CD4-positive, alpha-beta T cell treated with Interleukin-4 for 4 hours (primary cell): ENCODE measurements at regions not wholly inside any gene's neighbourhood (a gene's known extent, or its start where the extent isn't known, plus 50 kb on each side); places are given as distances from the start of the nearest gene placed in this dataset.
"Not testable (repeated sequence)": the region's sequence is repeated elsewhere in the genome, so short reads cannot be mapped to it uniquely, and the experiment has no call there.

Experiments used
- DNase-seq: peaks from one replicate; pipeline ENCODE4 v3.0.0-alpha.2; 2020

GRCh38 chr6:9233686-9234085 lies 798.3 kb upstream of the SLC35B3 start:
- no peak for DNase-seq

GRCh38 chr6:9233226-9233625 lies 797.9 kb upstream of the SLC35B3 start:
- DNase-seq: no peak

DNA sequence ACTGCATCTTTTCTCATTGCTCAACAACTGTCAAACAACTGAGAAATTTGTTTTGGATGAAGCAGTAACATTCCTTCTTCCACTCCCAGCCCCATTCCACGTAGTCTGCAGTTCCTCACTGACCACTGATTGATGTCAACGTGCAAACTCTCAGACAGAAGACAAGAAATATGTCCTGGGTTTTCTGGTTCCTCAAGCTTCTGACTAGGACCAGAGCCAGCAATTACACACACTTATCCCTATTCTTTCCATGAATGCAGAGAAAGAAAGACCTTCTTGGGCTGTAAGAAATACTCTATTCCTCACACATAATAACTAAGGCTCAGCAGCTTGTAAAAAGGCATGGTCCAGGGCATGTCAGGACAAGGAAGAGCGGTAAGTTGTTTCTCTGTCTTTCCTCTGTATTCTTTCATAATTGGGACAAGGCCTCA lies 790.1 kb upstream of the SLC35B3 start:
- DNase-seq: no peak

DNA sequence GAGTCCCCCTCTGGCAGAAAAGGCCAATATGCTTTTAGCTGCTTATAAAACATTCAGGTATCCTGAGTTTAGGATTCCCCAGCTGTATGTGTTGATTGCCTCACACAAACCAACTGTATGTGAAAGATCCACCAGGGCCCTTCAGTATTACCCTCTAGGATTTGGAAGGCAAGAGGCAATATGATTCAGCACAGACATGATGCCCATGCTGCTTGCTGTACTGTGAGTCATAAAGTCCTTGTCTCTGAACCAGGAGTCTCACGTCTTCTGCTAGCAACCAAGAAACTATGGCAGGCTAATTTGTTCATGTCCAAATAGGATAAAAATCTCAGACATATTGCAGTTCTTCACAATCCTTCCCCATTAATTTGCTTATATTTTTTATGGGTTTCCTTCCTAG lies 789.2 kb upstream of the SLC35B3 start:
- no peak for DNase-seq

DNA sequence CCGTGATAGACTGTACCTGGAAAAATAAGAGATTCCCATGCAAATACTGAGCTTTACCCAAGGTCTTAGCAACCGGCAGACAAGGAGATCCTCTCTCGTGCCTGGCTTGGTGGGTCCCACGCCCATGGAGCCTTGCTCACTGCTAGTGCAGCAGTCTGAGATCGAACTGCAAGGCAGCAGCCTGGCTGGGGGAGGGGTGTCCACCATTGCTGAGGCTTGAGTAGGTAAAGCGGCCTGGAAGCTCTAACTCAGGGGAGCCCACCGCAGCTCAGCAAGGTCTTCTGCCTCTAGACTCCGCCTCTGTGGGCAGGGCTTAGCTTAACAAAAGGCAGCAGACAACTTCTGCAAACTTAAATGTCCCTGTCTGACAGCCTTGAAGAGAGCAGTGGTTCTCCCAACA lies 778.4 kb upstream of the SLC35B3 start:
- not testable (repeated sequence) for DNase-seq

DNA sequence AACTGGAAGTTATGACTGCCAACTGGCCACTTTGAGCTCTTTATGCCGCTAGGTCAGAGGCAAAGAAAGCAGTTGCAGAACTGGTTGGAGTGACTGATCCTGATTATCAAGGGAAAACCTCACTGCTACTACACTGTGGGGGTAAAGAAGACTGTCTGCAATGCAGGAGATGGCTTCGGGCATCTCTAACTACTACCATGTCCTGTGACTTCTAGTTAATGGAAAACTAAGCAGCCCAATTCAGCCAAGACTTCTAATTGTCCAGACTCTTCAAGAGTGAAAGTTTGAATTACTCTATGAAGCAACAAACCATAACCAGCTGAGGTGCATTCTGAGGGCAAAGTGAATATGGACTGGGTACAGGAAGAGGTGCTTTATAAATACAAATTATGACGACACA lies 773.6 kb upstream of the SLC35B3 start:
- no peak for DNase-seq

GRCh38 chr6:9205645-9206044 lies 770.3 kb upstream of the SLC35B3 start:
- no peak for DNase-seq

GRCh38 chr6:9204171-9204570 lies 768.8 kb upstream of the SLC35B3 start:
- no peak for DNase-seq

DNA sequence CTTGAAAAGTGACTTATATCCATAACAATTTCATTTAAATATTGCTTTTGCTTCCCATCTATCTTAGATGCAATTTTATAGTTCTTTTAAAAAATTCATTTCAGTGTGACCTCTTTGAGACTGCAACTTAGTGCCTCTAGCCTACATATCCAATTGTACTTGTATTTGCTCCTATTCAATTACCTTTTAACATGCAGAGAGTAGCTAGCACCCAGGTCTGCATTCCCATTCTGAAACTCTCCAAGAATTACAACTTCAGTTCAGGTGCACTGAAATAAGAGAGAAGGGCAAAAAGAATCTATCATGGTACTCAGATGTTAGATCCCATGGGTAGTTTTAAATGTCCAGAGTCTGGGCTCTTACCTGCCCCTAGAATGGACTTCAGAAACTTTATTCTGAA lies 765.4 kb upstream of the SLC35B3 start:
- no peak for DNase-seq

GRCh38 chr6:9197726-9198125 lies 762.4 kb upstream of the SLC35B3 start:
- DNase-seq: no peak

DNA sequence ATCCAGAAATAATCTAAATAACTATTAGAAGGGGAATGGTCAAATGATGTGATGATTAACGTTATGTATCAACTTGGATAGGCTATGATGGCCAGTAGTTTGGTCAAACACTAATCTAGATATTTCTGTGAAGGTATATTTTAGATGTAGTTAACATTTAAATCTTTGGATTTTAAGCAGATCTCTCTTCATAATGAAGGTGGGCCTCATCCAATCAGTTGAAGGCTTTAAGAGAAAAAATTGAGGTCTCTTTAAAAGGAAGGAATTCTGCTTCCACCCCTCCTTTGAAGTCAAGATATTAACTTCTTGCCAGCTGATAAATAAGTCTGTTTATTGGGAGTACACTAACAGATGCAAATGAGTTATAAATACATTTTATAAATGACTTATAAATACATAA lies 760.0 kb upstream of the SLC35B3 start:
- no peak for DNase-seq

DNA sequence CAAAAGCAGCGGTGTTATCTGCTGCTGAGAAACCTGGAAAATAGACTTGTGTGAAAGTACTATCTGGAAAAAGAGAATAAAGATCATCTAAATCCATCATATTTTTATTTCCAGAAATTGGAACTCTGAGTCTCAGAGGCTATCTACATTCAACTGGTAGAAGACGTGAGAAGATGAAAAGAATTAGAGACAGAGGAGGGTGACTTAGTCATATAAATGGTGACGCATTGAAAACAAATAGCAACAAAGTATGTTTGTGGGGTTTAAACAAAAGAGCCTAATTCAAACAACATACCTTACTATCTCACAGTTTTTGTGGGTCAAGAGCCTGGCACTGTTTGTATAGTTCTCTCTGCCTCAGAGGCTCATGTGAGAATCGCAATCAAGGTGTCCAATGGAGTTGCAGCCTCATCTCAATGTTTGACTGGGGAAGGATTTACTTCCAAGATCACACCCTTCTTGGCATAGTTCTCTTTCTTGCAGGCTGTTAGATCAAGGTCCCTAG lies 757.1 kb upstream of the SLC35B3 start:
- no peak for DNase-seq

- DNase-seq: no peak
Measured at GRCh38 chr6:9186148-9186547, 750.8 kb upstream of the SLC35B3 start.

DNA sequence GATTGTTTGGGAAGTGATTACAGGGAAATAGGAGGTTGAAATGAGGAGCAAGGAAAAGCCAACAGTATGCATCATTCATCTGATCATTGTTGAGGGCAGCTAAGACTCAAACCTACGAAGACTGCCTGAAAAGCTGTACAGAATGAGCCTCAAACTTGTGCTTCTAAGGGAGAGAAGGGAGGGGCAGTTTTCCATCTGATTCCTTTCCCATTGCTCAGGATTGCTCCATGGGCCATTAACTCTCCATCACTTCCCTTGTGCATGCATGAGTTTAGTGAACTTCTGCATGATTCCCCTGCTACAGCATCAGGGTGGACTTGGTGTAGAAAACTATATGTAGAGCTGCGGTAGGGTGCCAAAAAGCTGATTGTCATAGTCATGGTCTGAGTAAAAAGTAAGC lies 742.7 kb upstream of the SLC35B3 start:
- DNase-seq: no peak

- no peak for DNase-seq
Measured at GRCh38 chr6:9173229-9173628, 737.9 kb upstream of the SLC35B3 start.

DNA sequence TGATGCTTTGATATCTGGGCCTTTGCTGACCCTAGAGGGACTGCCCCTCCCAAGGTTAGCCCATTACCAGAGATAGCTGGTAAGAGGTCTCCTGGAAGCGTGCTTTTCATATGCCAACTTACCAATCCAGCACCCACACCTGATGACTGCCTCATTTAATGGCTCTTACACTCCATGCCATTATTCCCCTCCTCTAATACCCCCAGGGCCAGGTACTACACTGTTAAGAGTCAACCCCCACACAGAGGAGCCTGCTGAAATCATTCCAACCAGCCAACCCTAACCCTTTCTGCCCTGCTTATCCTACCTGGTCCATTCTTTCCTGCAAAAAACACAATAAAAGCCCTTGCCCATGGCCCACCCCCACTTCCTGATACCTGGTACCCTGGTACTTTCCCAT lies 736.8 kb upstream of the SLC35B3 start:
- DNase-seq: no peak

DNA sequence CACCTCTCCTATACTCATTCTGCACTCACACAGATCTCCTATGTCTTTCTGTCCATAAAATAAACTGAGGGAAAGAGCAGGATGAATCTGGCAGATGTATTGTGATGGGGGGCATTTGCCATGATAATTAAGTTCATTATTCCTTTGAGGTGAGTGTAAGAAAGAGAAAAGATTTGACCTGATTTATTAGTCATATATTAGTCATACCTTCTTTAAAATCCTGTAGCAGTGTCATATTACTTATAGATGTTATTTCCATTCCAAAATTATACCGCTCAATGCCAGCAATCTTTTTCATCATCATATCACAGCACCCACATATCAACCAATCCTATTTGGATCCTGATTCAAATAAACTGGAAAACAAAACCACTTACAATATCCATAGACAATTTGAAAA lies 733.3 kb upstream of the SLC35B3 start:
- DNase-seq: no peak

GRCh38 chr6:9161731-9162130 lies 726.4 kb upstream of the SLC35B3 start:
- DNase-seq: no peak

DNA sequence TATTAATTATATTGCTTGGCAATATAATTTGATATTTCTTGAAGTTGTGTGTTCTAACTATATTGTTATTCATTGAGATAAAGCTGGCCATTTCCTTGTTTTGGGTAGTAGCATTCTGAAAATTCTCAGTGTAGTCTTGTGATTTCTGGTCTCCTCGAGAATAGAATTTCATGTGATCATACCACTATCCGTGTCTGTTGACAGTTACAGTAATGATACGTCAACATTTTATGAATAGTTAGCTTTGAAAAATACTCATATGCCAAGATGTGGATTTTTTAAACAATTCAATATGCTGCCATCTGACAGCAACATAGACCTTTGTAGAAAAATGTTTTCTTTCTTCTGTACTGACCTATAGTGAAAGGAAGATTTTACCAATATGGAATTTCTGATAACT lies 723.7 kb upstream of the SLC35B3 start:
- DNase-seq: no peak

DNA sequence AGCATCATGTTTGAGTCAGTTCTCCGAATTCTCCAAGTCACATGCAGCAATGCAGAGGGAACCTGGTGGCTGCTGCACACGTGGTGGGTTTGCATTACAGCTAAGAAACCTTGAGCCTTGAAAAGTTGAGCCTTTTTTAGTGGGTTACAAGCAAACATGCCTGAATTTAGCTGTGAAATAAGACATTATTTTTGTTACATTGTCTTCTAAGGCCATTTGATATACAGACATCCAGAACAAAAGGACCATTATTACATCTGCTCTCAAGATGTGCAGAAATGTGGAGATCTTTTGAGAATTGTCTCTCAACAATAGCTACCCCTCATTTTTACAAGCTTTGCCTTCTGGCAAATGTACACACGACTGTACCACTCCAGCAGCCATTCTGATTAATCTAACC lies 720.5 kb upstream of the SLC35B3 start:
- DNase-seq: no peak

DNA sequence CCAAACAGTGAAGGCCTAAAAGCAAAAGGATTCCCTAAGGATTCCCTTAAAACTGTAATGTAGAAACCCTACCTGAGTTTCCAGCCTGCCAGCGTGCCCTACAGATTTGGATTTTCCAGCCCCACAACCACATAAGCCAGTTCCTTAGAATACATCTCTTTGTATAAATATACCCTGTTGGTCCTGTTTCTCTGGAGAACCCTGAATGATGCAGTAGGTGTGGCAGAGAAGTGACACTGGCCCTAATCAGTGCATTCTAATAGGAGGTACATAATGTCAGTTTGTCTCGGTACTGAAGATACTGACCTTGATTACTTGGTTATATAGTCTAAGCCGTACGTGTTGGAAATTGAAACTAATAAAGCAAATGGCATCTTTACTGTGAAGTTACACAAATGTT lies 707.8 kb upstream of the SLC35B3 start:
- DNase-seq: no peak

GRCh38 chr6:9140951-9141460 lies 705.7 kb upstream of the SLC35B3 start:
- no peak for DNase-seq

GRCh38 chr6:9140172-9140571 lies 704.8 kb upstream of the SLC35B3 start:
- no peak for DNase-seq

GRCh38 chr6:9139746-9140145 lies 704.4 kb upstream of the SLC35B3 start:
- DNase-seq: no peak

DNA sequence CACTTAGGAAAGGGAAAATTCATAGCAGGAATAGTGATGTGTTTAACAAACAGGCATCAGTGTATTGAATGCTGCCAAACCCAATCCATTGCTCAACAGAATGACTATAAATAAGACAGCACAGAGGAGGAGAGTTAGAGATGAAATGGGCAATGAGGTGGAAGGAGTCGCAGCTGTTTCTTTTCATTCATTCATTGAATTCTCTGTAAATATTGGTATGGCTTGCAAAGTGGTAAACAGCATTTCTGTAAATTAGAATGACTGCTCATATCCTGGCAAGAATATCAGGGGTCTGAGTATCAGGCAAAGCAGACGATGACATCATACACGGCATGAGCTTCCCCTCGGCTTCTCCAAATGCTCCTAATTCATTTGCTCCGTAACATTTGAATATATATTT lies 703.6 kb upstream of the SLC35B3 start:
- no peak for DNase-seq
